ENCODE measurements at regions not wholly inside any gene's neighbourhood (a gene's known extent, or its start where the extent isn't known, plus 50 kb on each side); places are given as distances from the start of the nearest gene placed in this dataset.
"Not testable (repeated sequence)": the region's sequence is repeated elsewhere in the genome, so short reads cannot be mapped to it uniquely, and the experiment has no call there.

GRCh38 chr12:73629171-73629570, 908.5 kb upstream of the ATXN7L3B start:
- DNase-seq (ENCODE audit: low read depth) = no peak
- H3K4me3 ChIP-seq (ENCODE audit: low read depth, low read length) = no peak overlapping the region
- no peak for TF ChIP-seq CTCF (IDR thresholded peaks at IDR 0.05; ENCODE audit: low read depth, low read length, missing control alignments)

DNA sequence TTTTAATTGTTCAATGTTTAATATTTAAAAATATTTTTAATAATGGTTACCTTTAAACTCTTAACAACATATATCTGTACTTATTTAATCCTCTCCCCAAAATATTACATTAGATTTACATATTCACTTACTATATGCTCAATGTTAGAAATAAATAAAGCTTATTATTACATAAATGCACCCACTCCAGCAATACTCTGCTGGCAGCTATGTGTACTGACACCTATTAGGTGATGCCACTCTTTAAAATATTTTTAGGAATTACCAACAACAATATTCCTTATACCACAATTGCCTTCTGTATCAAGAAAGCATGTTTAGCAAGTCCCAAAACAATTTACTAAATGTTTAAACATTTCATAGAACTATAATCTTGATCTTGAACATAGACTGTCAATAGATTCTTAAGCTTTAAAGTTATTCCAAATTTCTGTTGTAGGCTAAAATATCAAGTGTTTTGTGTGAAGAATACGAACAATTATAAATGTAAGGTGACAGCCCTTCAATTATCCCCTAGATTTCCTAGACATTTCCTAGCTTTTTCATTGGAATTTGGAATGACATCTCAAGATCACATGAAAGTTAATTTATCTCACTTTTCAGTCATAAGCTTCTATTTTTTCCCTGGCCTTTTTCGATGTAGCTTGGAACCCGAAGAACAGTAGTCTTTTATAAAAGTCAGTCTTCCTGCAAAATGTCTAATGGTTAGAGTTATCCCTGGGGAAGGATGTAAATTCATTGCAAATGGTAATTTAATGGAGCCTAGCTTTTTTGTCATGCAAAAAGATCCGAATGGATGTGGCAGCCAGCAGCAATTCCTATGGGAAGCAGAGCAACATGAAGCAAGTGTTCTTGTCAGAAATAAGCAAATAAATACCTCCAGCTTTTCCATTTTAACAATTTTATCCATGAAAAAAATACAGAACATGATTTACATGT, 907.5 kb upstream of the ATXN7L3B start:
- no peak overlapping the region for H3K4me3 ChIP-seq (ENCODE audit: low read depth, low read length)
- TF ChIP-seq CTCF (IDR thresholded peaks at IDR 0.05; ENCODE audit: low read depth, low read length, missing control alignments) = no peak
- no peak for DNase-seq (ENCODE audit: low read depth)

GRCh38 chr12:73632191-73632590, 905.4 kb upstream of the ATXN7L3B start:
- H3K4me3 ChIP-seq (ENCODE audit: low read depth, low read length) = no peak overlapping the region
- DNase-seq (ENCODE audit: low read depth) = no peak
- no peak for TF ChIP-seq CTCF (IDR thresholded peaks at IDR 0.05; ENCODE audit: low read depth, low read length, missing control alignments)

DNA sequence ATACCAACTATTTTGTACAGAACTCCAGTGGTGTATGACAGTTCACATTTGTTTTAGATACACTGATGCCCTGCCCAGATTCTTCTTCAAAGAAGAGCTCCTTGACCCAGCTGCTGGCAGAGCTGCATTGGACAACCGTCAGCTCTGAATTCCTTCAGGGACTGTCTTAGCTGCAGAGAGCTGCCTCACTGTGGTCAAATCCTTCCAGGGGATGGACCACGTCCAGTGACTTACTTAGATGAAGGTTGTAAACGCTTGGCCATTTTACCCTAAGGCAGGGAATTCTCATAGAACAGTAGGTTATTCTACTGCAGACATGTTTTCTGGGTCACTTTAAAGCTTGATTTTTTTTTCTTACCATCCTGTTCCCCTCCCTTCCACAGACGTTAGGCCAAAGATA, 905.0 kb upstream of the ATXN7L3B start:
- TF ChIP-seq CTCF (IDR thresholded peaks at IDR 0.05; ENCODE audit: low read depth, low read length, missing control alignments) = no peak
- no peak overlapping the region for H3K4me3 ChIP-seq (ENCODE audit: low read depth, low read length)
- no peak for DNase-seq (ENCODE audit: low read depth)

DNA sequence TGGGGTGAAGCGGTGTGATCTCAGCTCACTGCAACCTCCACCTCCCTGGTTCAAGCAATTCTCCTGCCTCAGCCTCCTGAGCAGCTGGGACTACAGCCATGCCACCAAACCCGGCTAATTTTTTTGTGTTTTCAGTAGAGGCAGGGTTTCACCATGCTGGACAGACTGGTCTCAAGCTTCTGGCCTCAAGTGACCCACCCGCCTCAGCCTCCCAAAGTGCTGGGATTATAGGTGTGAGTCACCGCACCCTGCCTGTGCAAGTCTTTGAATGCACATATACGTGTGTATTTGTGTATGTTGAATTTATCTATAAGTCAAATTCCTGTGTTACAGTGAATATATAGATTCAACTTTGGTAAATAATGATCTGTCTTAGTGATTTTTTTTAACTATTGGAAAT, 898.2 kb upstream of the ATXN7L3B start:
- DNase-seq (ENCODE audit: low read depth); H3K4me3 ChIP-seq (ENCODE audit: low read depth, low read length): not testable (repeated sequence)

DNA sequence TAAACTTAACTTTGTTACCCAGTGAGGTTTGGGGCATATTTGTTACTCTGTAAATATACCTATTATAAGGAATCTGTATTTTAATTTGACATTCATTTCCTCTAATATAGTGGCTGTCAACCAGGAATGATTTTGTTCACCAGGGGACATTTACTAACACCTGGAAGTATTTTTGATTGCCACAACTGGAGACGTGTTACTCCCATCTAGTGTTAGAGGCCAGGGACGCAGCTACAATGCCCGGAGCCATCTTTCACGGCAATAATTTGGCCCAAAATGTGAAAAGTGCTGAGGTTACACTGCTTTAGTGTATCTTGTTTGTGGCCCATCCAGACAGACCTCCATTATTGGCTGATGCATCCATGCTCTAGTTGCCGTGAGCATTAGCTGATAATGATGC, 881.3 kb upstream of the ATXN7L3B start:
- H3K4me3 ChIP-seq (ENCODE audit: low read depth, low read length) = no peak overlapping the region
- DNase-seq (ENCODE audit: low read depth) = no peak
- TF ChIP-seq CTCF (IDR thresholded peaks at IDR 0.05; ENCODE audit: low read depth, low read length, missing control alignments) = no peak

- H3K4me3 ChIP-seq (ENCODE audit: low read depth, low read length) = no peak overlapping the region
- DNase-seq (ENCODE audit: low read depth) = no peak
Observed at GRCh38 chr12:73659802-73660201, 877.8 kb upstream of the ATXN7L3B start.

More at GRCh38 chr12:73659802-73660201, 877.8 kb upstream of the ATXN7L3B start:
- TF ChIP-seq CTCF (IDR thresholded peaks at IDR 0.05; ENCODE audit: low read depth, low read length, missing control alignments) = no peak
